Endothelial cell of umbilical vein (primary cell): ENCODE measurements at regions not wholly inside any gene's neighbourhood (a gene's known extent, or its start where the extent isn't known, plus 50 kb on each side); places are given as distances from the start of the nearest gene placed in this dataset.

Experiments
- BruUV-seq: library from RNA; stranded (reverse); fragments of 400-500 nt; replicated peaks from 2 replicates; lab custom pipeline; 2021; lab: Mats Ljungman, UMichigan
- CTCF ChIA-PET: fragments of 300-600, 350-600 bp; sonication (Branson Sonifier 250); formaldehyde crosslinking; loops from one replicate; lab custom pipeline; 2021; ENCODE audit warnings: antibody characterized with exemption, inconsistent platforms; lab: Charles Lee
- POLR2A ChIA-PET: fragments of 300-600, 350-600 bp; sonication (Branson Sonifier 250); formaldehyde crosslinking; loops from one replicate; lab custom pipeline; 2021; ENCODE audit warnings: antibody characterized with exemption, inconsistent platforms; lab: Charles Lee
- DNase-seq: peaks from one replicate; pipeline ENCODE4 v3.0.0-alpha.2; 2011; ENCODE audit warnings: low read depth, low spot score
- FAIRE-seq: peaks from 2 replicates; lab custom pipeline; 2011; peaks lifted over from hg19 to GRCh38; lab: Jason Lieb, UNC
- H2AFZ ChIP-seq: 2 replicates; pipeline ENCODE4 v1.6.0; 2012; ENCODE audit warnings: low read depth, low read length, control low read depth, inconsistent platforms
- H3K27ac ChIP-seq: 2 replicates; pipeline ENCODE4 v1.5.1; 2011; ENCODE audit warnings: low read depth, mild to moderate bottlenecking, control low read depth, low read length, moderate library complexity; ENCODE audit not compliant: insufficient read depth
- H3K27me3 ChIP-seq, 2 experiments: 2 replicates each; pipeline versions ENCODE4 v1.6.0 to v1.6.1; 2011; ENCODE audit warnings: low read length in 2 of 2, mixed read lengths in 1 of 2; ENCODE audit not compliant: control insufficient read depth in 2 of 2, insufficient read depth in 2 of 2
- H3K36me3 ChIP-seq, 2 experiments: 2 replicates in 1 of 2; 3 replicates in 1 of 2; pipeline ENCODE4 v1.5.1; 2011; ENCODE audit warnings: low read length in 2 of 2, mild to moderate bottlenecking in 1 of 2, moderate library complexity in 1 of 2; ENCODE audit not compliant: control insufficient read depth in 2 of 2, insufficient read depth in 2 of 2; ENCODE audit errors: extremely low read depth in 1 of 2
- H3K4me1 ChIP-seq: 3 replicates; pipeline ENCODE4 v1.5.1; 2011; ENCODE audit warnings: mild to moderate bottlenecking, low read length; ENCODE audit not compliant: control insufficient read depth, insufficient read depth; ENCODE audit errors: extremely low read depth
- H3K4me2 ChIP-seq: 2 replicates; pipeline ENCODE4 v1.6.1; 2011; ENCODE audit warnings: low read length, control low read depth, mixed read lengths; ENCODE audit not compliant: insufficient read depth
- H3K4me3 ChIP-seq, 3 experiments: fragments of 200-600 bp in 1 of 3; sonication (generic), shearing (Covaris generic) in 1 of 3; replicated peaks in 1 of 3; 2 replicates each; pipeline ENCODE4 v1.5.1; 2011 to 2016; ENCODE audit warnings: control low read depth in 3 of 3, low read length in 3 of 3, mild to moderate bottlenecking in 2 of 3, inconsistent platforms in 1 of 3, low read depth in 1 of 3, moderate library complexity in 1 of 3; ENCODE audit not compliant: insufficient read depth in 1 of 3
- H3K79me2 ChIP-seq: 2 replicates; pipeline ENCODE4 v1.6.0; 2012; ENCODE audit warnings: low read length, inconsistent platforms; ENCODE audit not compliant: control insufficient read depth, insufficient read depth
- H3K9ac ChIP-seq: replicated peaks from 2 replicates; pipeline ENCODE3; 2011; ENCODE audit warnings: low read length, control low read depth; ENCODE audit not compliant: insufficient read depth; ENCODE audit errors: extremely low read depth
- H3K9me1 ChIP-seq: replicated peaks from 3 replicates; pipeline ENCODE4 v1.6.0; 2011; ENCODE audit warnings: mild to moderate bottlenecking, low read length; ENCODE audit not compliant: control insufficient read depth, insufficient read depth; ENCODE audit errors: extremely low read depth
- H3K9me3 ChIP-seq: replicated peaks from 2 replicates; pipeline ENCODE4 v1.5.1; 2012; ENCODE audit warnings: low read length, inconsistent platforms; ENCODE audit not compliant: control insufficient read depth, insufficient read depth
- H4K20me1 ChIP-seq: replicated peaks from 2 replicates; pipeline ENCODE3; 2011; ENCODE audit warnings: mild to moderate bottlenecking, low read length; ENCODE audit not compliant: control insufficient read depth, insufficient read depth; ENCODE audit errors: extremely low read depth
- EZH2 ChIP-seq: IDR thresholded peaks from 2 replicates; pipeline ENCODE4 v1.6.1; 2012; ENCODE audit warnings: borderline replicate concordance, low read depth, mild to moderate bottlenecking, moderate library complexity, low read length, inconsistent platforms; ENCODE audit not compliant: severe bottlenecking
- FOS ChIP-seq: IDR thresholded peaks from 2 replicates; pipeline ENCODE4 v1.6.1; 2011; ENCODE audit warnings: mild to moderate bottlenecking, low read length, moderate library complexity, borderline replicate concordance; ENCODE audit not compliant: insufficient read depth
- GATA2 ChIP-seq: IDR thresholded peaks from 2 replicates; pipeline ENCODE4 v1.7.0; 2011; ENCODE audit warnings: low read depth, mild to moderate bottlenecking, moderate library complexity, mixed read lengths, low read length; ENCODE audit not compliant: insufficient read length, insufficient read depth
- JUN ChIP-seq: IDR thresholded peaks from 2 replicates; pipeline ENCODE4 v1.6.1; 2011; ENCODE audit warnings: borderline replicate concordance, low read depth; ENCODE audit not compliant: insufficient read length, insufficient read depth
- MYC ChIP-seq: IDR thresholded peaks from one replicate; pipeline ENCODE4 v1.6.1; 2011; ENCODE audit warnings: mild to moderate bottlenecking, low read depth, low read length
- POLR2A ChIP-seq: IDR thresholded peaks from 2 replicates; pipeline ENCODE4 v1.6.1; 2012; ENCODE audit warnings: low read depth, mild to moderate bottlenecking, control low read depth, low read length
- POLR2AphosphoS5 ChIP-seq: IDR thresholded peaks from 2 replicates; pipeline ENCODE4 v1.6.1; 2012; ENCODE audit warnings: low read depth, mild to moderate bottlenecking, control low read depth, low read length, moderate library complexity; ENCODE audit not compliant: insufficient read depth
- dilution Hi-C: fragments of 300-500 bp; cut with MboI; formaldehyde crosslinking; loops from one replicate; pipeline ENCODE4 v1.15.0; 2019; ENCODE audit warnings: low sequenced_read_pairs; ENCODE audit not compliant: extremely low pct_ligation_motif_present
- intact Hi-C: fragments of 100-400 bp; cut with micrococcal nuclease; formaldehyde crosslinking; loops from one replicate; pipeline ENCODE4 v1.10.0; 2022
- TF ChIP-seq, protein P1 (sequence below), 2 donors: IDR thresholded peaks; 1 replicate in 1 of 2; 2 replicates in 1 of 2; pipeline ENCODE4 v1.5.1; 2011; ENCODE audit warnings: low read length in 2 of 2, mild to moderate bottlenecking in 2 of 2, moderate library complexity in 2 of 2, control low read depth in 1 of 2, inconsistent platforms in 1 of 2, low read depth in 1 of 2; ENCODE audit not compliant: insufficient read depth in 1 of 2; ENCODE audit errors: extremely low read depth in 1 of 2
- TF ChIP-seq, protein P2 (sequence below): IDR thresholded peaks from 2 replicates; pipeline ENCODE4 v1.6.1; 2011; ENCODE audit not compliant: insufficient read depth, insufficient read length

DNA sequence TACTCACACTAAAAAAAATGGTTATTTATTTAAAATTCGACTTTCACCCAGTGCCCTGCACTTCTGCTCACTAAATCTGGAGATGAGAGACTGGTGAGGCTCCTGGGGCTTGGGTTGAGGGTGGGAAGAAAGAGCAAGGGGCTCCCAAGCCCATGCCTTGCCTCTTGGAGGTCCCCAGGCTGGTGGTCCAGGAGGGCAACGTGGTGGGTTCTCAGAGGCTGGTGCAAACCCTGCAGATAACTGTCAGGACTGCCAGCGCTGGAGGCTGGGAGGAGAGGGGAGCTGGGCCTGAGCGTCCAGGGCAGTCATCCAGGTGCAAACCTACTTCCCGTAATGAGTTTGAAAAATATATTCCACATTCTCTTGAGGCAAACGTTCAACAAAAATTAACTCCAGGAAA lies 528.3 kb downstream of the GLRX3 start:
- dilution Hi-C loops, result no loop called here
- Histone ChIP-seq H3K9me1 (no peaks in the 10 kb centered on the region), H3K4me3 (no peak overlapping the region), H3K36me3 (no peaks in the 10 kb centered on the region), H2AFZ (no peak overlapping the region), H3K27ac (no peak overlapping the region), H3K4me1 (no peaks in the 10 kb centered on the region), H3K9ac (no peak overlapping the region), H3K27me3 (no peaks in the 10 kb centered on the region), H3K4me2 (no peak overlapping the region), H4K20me1 (no peaks in the 10 kb centered on the region), H3K79me2 (no peaks in the 10 kb centered on the region), H3K9me3 (peaks cover 7% of the 10 kb centered on the region)
- no TSS peak for BruUV-seq
- no peak for TF ChIP-seq JUN
- TF ChIP-seq GATA2, result no peak
- FAIRE-seq (no peak), DNase-seq (no peak)
- ChIA-PET CTCF (no interaction called here), POLR2A (no interaction called here)
- intact Hi-C loops, result no loop called here

DNA sequence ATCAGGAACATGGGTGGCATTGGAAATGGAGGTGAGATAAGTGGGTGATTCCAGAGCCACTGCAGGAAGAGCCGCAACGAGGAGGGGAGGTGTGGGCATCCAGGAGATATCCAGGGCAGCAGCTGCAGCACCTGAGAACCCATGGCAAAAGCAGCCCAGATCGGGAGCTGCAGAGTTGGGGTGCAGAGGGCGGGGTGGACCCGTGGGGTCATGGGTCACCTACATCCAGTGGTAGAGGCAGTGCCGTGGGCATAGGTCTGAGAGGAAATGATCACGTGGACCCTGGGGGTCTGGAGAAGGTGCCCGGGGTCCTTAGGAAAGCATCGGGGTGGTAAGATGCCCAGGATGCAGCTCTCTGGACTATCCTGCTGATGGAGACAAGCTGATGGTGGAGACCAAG lies 530.0 kb downstream of the GLRX3 start:
- Histone ChIP-seq H3K4me3 (no peak overlapping the region), H4K20me1 (no peaks in the 10 kb centered on the region), H3K36me3 (no peaks in the 10 kb centered on the region), H3K9me1 (no peaks in the 10 kb centered on the region), H3K9ac (no peak overlapping the region), H2AFZ (no peak overlapping the region), H3K79me2 (no peaks in the 10 kb centered on the region), H3K27me3 (no peaks in the 10 kb centered on the region), H3K4me1 (no peaks in the 10 kb centered on the region), H3K9me3 (peaks cover 7% of the 10 kb centered on the region), H3K4me2 (no peak overlapping the region), H3K27ac (no peak overlapping the region)
- CTCF ChIA-PET, result no interaction called here
- no peak for FAIRE-seq
- BruUV-seq, result no TSS peak
- dilution Hi-C loops, result no loop called here
- intact Hi-C loops, result no loop called here
- TF ChIP-seq, protein P1, sequence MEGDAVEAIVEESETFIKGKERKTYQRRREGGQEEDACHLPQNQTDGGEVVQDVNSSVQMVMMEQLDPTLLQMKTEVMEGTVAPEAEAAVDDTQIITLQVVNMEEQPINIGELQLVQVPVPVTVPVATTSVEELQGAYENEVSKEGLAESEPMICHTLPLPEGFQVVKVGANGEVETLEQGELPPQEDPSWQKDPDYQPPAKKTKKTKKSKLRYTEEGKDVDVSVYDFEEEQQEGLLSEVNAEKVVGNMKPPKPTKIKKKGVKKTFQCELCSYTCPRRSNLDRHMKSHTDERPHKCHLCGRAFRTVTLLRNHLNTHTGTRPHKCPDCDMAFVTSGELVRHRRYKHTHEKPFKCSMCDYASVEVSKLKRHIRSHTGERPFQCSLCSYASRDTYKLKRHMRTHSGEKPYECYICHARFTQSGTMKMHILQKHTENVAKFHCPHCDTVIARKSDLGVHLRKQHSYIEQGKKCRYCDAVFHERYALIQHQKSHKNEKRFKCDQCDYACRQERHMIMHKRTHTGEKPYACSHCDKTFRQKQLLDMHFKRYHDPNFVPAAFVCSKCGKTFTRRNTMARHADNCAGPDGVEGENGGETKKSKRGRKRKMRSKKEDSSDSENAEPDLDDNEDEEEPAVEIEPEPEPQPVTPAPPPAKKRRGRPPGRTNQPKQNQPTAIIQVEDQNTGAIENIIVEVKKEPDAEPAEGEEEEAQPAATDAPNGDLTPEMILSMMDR (IDR thresholded peaks at IDR 0.05; ENCODE audit: extremely low read depth in 1 of 2, insufficient read depth in 1 of 2, low read depth in 1 of 2, low read length in 2 of 2), result no peak
- TF ChIP-seq POLR2AphosphoS5, result no peak
- TF ChIP-seq, protein P2, sequence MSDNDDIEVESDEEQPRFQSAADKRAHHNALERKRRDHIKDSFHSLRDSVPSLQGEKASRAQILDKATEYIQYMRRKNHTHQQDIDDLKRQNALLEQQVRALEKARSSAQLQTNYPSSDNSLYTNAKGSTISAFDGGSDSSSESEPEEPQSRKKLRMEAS, result no peak
- no peak for TF ChIP-seq JUN
- TF ChIP-seq POLR2A, result no peak
- no peak for TF ChIP-seq GATA2
- TF ChIP-seq MYC, result no peak
- no peak for TF ChIP-seq EZH2
- no peak for TF ChIP-seq FOS
- POLR2A ChIA-PET, result no interaction called here
- DNase-seq, result no peak
